ENCODE measurements at regions not wholly inside any gene's neighbourhood (a gene's known extent, or its start where the extent isn't known, plus 50 kb on each side); places are given as distances from the start of the nearest gene placed in this dataset.

DNA sequence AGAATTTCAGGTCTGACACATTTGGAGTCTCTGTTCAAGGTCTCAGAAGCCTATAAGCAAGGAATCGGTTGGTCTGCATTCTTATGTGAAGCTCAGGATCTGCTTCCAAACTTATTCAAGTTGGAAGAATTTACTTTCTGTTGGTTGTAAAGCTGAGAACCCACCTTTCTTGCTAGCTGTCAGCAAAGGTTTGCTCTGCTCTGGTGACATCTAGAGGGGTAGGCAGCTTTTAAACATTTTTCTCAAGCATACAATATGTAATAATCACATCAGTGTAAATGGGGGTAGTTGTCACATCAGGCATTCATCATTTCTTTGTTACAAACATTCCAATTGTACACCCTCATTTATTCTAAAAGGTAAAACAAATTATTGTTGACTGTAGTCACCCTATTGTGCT, 935.2 kb downstream of the TRAM1L1 start:
- Histone ChIP-seq H3K4me1 (no peaks in the 10 kb centered on the region), H3K27ac (no peak overlapping the region), H3K4me3 (no peak overlapping the region), H3K27me3 (no peaks in the 10 kb centered on the region), H3K36me3 (no peaks in the 10 kb centered on the region), H3K9me3 (no peaks in the 10 kb centered on the region)
- ATAC-seq (no peak), DNase-seq (no peak)
- intact Hi-C loops (cut with DNase I), result no loop called here
- TF ChIP-seq, protein P1, sequence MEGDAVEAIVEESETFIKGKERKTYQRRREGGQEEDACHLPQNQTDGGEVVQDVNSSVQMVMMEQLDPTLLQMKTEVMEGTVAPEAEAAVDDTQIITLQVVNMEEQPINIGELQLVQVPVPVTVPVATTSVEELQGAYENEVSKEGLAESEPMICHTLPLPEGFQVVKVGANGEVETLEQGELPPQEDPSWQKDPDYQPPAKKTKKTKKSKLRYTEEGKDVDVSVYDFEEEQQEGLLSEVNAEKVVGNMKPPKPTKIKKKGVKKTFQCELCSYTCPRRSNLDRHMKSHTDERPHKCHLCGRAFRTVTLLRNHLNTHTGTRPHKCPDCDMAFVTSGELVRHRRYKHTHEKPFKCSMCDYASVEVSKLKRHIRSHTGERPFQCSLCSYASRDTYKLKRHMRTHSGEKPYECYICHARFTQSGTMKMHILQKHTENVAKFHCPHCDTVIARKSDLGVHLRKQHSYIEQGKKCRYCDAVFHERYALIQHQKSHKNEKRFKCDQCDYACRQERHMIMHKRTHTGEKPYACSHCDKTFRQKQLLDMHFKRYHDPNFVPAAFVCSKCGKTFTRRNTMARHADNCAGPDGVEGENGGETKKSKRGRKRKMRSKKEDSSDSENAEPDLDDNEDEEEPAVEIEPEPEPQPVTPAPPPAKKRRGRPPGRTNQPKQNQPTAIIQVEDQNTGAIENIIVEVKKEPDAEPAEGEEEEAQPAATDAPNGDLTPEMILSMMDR (IDR thresholded peaks at IDR 0.05), result no peak

DNA sequence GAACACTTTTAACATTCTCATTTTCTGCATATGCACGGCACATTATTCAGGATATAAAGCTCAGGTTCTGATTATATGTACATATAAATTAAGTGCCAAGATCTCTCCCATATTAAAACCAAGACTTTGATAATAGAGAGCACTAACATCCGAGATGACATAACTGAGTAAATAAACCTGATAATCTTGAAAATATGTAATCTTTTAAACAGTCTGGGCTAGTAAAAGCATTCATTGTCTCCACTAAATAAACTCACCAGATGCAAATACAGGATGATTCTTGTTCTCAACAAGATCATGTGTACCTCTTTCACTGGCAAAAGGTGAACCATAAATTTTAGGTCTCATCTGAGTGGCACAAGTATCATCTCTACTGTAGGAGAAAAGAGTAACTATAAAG, 942.2 kb downstream of the TRAM1L1 start:
- TF ChIP-seq, protein P1 (IDR thresholded peaks at IDR 0.05), result no peak
- no peak for DNase-seq

DNA sequence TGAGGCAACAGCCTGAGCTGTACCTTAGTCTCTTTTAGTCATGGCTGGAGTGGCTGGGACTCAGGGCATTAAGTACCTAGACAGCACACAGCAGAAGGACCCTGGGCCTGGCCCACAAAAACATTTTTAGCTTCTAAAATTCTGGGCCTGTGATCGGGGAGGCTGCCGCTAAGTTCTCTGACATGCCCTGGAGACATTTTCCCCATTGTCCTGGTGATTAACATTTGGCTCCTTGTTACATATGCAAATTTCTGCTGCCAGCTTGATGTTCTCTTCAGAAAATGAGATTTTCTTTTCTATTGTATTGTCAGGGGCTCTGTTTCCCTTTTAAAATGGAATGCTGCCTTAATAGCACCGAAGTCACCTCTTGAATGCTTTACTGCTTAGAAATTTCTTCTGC, 952.4 kb downstream of the TRAM1L1 start:
- Histone ChIP-seq H3K27me3 (no peaks in the 10 kb centered on the region), H3K4me3 (no peak overlapping the region), H3K27ac (no peak overlapping the region), H3K9me3 (no peaks in the 10 kb centered on the region), H3K4me1 (no peaks in the 10 kb centered on the region), H3K36me3 (no peaks in the 10 kb centered on the region)
- TF ChIP-seq, protein P1 (IDR thresholded peaks at IDR 0.05), result no peak
- DNase-seq (no peak), ATAC-seq (no peak)
- intact Hi-C loops (cut with DNase I), result no loop called here

More for the DNA sequence above, 942.2 kb downstream of the TRAM1L1 start:
- no peaks in the 10 kb centered on the region for H3K27me3 ChIP-seq
- no peaks in the 10 kb centered on the region for H3K36me3 ChIP-seq
- H3K9me3 ChIP-seq, result no peaks in the 10 kb centered on the region
- H3K27ac ChIP-seq, result no peak overlapping the region
- no peak for ATAC-seq
- H3K4me3 ChIP-seq, result no peak overlapping the region
- intact Hi-C loops (cut with DNase I), result no loop called here
- H3K4me1 ChIP-seq, result no peaks in the 10 kb centered on the region

DNA sequence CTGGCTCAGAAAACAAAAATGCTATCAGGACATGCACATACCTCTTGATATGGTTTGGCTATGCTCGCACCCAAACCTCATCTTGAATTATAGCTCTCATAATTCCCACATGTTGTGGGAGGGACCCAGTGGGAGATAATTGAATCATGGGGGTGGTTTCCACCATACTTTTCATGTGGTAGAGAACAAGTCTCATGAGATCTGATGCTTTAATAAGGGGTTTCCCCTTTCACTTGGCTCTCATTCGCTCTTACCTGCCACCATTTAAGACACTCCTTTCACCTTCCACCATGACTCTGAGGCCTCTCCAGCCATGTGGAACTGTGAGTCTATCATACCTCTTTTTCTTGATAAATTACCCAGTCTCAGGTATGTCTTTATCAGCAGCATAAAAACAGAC, 958.6 kb downstream of the TRAM1L1 start:
- TF ChIP-seq, protein P1 (IDR thresholded peaks at IDR 0.05), result no peak
- no peak overlapping the region for H3K4me3 ChIP-seq
- no peak overlapping the region for H3K27ac ChIP-seq
- no peaks in the 10 kb centered on the region for H3K4me1 ChIP-seq
- no peak for DNase-seq
- H3K27me3 ChIP-seq, result no peaks in the 10 kb centered on the region
- no peaks in the 10 kb centered on the region for H3K36me3 ChIP-seq
- intact Hi-C loops (cut with DNase I), result no loop called here
- no peak for ATAC-seq
- H3K9me3 ChIP-seq, result no peaks in the 10 kb centered on the region

DNA sequence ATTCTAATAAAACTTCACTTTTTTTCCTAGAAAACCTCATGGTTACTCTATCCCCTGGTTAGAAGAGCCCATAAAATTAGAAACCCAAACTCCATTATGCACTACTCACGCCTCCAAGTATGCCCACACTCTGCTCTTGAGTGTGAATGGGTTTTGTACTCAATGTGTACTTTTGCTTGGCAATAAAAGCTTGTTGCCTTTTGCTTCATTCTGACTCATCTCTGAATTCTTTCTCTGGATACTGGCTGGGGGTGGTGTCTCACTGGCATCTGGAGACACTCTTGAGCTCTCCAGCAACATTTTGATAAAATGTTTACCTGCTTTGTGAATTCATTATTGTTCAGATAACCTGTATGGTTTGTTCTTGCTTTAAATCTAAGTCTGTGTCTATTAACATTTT, 963.3 kb downstream of the TRAM1L1 start:
- intact Hi-C loops (cut with DNase I), result no loop called here
- Histone ChIP-seq H3K9me3 (no peaks in the 10 kb centered on the region), H3K27me3 (no peaks in the 10 kb centered on the region), H3K4me3 (no peak overlapping the region), H3K4me1 (no peaks in the 10 kb centered on the region), H3K27ac (no peak overlapping the region), H3K36me3 (no peaks in the 10 kb centered on the region)
- TF ChIP-seq, protein P1 (IDR thresholded peaks at IDR 0.05), result no peak
- no peak for DNase-seq
- ATAC-seq, result peak; percentile 17

All from left lung (tissue), 4 donors.